HG03575 (cell line): ENCODE measurements at regions not wholly inside any gene's neighbourhood (a gene's known extent, or its start where the extent isn't known, plus 50 kb on each side); places are given as distances from the start of the nearest gene placed in this dataset.

Source experiments
- ATAC-seq: cut with Tn5 transposase; IDR thresholded peaks from one replicate; pipeline ENCODE4 v1.9.1; 2021; ENCODE audit not compliant: unreplicated experiment, insufficient number of reproducible peaks, low FRiP score; ENCODE audit errors: extremely low read depth

DNA sequence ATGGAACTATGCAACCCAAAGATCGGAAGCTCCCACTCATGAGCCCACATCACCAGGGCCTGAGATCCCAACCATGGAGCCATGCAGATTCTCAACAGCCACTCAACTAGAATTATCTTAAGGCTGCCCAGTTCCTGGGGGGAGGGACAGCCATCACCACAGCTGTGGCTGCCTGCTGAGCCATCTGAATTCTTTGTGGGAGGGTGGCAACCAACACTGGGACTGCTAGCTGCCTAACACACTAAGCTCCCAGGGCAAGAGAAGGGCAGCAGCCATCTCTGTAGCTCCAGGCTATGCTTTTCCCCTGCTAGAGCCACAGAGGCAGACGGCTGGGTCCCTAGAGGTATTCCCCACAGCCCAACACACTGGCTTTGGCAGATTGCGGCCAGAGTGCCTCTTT, 251.3 kb upstream of the GRAMD2B start:
- ATAC-seq: no peak

DNA sequence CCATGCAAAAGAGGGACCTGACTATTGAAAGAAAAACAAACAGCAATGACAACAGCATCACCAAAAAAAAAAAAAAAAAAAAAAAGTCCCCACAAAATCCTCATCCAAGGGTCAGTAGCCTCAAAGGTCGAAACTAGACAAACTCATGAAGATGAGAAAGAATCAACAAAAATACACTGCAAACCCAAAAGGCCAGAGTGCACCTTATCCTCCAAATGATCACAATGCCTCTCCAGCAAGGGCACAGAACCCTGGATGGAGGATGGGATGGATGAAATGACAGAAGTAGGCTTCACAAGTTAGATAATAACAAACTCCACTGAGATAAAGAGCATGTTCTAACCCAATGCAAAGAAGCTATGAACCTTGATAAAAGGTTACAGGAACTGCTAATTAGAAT, 250.4 kb upstream of the GRAMD2B start:
- ATAC-seq: no peak

DNA sequence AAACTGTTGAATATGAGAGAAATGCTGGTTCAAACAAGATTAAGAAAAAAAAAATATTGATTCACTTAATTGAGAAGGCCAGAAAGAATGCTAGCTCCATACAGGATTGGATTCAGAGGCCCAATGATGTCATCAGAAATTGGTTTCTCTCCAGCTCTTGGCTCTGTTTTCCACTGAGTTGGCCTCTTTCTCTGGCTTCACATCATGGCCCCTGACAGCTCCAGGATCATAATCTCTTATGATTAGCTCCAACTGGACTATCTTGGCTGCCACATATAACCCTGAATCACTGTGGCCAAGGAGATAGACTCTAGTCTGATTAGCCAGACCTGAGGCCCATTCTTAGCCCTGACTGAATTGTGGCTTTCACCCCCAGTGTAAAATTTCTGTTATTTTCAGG, 244.7 kb upstream of the GRAMD2B start:
- no peak for ATAC-seq

DNA sequence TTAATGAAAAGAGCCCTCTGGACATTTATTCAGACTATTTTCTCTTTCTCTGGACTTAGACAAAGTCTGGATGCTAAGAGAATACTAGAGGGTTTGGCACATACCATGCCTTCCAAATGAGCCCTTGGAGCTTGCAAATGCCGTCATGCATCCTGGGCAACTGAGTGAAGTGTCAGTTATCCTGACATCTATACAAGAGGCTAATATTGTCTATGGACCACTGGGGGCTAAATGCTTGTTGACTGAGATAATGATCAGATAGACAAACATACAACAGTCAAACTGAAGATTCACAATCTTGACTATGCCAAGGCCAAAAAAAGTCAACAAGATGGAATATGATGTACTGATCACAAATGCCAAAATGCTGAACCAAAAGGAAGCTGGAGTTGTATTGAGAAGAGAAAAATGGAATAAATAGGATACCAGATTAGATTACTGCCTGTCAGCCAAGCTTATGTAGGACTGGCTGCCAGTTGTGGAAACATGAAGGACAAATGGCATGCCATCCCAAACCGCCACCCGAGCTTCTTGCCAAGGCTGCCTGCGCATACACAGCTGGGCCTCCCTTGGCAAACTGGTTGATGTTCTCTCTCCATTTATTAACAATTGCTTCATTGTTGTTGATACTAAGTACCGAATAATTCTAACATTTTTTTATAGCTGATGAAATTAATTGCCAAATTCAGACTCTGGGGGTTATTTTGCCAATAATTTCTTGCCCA, 240.1 kb upstream of the GRAMD2B start:
- no peak for ATAC-seq

DNA sequence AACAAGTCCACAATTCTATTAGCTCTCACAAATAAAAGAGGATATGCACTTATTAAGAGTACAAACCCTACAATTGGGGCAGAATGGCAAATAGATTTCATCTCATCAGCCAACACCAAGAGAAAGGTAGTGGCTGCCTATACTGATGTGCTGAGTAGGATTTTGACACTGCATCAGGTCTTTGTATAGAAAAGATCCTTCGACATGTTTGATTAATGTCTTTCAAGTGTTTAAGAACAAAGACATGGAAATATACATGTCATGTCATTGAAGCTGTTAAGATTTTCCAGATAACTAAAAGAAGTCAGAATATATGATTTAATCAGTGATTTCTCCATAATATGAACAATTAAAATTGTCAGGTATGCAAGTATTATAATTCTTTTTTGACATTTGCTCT, 238.7 kb upstream of the GRAMD2B start:
- no peak for ATAC-seq

DNA sequence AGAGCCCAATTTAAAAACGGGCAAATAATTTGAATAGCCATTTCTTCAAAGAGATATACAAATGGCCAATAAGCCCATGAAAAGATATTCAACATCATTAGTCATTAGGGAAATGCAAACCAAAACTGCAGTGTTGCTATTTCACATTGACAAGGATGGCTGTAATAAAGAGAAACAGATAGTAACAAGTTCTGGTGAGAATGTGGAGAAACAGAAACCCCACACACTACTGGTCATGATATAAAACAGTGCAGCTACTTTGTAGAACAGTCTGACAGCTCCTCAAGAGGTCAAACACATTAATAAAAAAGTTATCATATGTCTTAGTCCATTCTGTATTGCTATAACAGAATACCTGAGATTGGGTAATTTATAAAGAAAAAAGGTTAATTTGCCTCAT, 237.0 kb upstream of the GRAMD2B start:
- ATAC-seq: no peak

DNA sequence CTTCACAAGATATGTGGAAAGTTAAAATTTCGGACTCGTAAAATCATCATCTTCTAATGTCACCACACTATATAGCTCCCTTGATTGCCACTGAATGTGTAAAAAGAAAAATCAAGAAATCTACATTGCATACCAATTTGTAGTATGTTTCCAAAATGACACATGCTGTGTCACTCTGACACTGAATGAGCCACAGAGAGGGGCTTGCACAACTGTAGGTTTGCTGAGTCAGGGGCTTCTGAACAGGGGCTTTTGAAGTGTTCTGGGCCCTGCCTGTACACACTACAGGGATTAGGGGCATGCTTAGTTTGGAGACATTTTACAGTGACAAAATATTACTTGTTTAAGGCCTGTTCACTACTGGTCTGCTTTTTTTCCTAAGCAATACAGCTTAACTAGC, 234.4 kb upstream of the GRAMD2B start:
- no peak for ATAC-seq

DNA sequence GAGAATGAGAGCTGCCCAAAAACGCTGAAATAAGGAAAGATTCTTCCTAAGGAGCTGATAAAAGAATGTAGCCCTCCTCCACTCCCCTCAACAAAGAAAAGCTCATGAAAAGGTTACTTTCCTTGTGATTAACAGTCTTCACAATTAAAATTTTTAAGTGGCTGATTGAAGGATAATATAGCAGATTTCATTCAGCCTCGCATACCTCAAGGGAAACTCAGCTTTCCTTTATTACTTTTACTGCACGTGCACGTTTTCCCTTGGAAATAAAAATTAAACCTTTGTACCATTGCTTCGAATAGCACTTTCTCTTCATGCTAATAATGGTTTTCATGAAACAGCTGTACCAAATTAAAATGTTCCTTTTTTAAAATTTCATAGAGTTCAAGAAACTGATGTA, 234.0 kb upstream of the GRAMD2B start:
- no peak for ATAC-seq

DNA sequence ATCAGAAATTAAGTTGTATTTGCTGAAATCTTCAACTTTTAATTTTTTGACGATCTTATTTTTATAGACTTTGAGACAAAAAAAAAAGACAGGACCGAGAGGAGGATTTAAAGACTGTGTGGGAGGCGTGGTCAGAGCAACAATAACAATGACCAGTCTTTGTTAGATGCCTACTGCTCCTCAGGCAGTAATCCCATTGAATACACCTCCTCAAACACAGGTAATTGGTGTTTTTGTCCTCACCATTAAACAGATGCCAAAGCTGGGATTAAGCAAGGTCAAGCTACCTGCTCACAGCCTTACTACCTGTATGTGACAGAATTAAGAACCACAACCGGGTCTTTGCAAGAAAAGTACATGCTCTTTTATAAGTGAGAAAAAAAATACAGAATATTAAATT, 233.3 kb upstream of the GRAMD2B start:
- ATAC-seq: no peak

DNA sequence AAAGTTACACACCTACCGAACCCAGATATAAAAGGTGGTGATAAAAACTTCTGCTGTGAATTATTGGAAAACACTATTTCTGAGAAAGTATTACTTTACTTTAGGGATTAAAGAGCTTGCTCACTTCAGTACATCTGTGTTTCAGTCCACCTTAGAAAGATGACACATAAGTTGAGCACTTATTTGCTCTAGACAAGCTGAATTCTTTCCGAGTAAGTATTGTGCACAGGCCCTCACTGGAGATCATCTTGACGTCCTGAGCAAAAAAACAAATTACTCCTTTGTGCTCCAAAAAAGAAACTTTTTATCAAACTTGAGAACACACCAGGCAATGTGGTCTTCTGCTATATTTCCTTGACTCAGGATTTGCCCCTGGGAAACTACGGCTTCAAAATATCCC, 231.0 kb upstream of the GRAMD2B start:
- no peak for ATAC-seq

DNA sequence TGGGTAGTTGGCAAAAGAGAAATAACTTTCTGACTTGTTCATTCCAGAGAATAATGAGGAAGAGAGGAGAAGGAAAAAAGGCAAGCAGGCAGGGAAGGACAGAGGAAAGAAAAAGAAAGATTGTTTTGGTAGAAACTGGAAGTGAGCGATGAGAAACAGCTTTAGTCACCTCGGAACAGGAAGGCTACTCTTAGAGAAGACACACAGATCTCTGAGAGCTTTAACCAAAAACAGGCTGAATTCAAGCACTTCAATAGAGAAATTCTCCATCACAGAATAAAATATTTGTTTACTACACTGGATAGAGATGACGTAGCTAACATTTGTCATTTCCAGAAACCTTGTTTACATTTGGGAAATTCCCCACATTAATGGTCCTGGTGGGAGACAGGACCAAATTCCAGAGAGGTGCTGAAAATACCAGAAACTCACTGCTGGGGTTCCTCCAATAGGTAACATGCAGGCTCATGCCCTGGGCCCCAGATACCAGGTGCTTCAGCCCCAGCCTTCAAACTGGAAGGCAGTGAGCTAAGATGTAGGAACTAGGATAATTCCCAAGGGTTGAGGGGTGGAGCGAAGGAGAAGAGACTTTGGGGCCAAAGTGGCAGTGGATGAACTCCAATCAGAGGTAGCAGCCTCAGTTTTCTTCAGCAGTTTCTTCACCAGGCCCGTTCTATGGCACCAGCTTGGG, 227.7 kb upstream of the GRAMD2B start:
- ATAC-seq: no peak

DNA sequence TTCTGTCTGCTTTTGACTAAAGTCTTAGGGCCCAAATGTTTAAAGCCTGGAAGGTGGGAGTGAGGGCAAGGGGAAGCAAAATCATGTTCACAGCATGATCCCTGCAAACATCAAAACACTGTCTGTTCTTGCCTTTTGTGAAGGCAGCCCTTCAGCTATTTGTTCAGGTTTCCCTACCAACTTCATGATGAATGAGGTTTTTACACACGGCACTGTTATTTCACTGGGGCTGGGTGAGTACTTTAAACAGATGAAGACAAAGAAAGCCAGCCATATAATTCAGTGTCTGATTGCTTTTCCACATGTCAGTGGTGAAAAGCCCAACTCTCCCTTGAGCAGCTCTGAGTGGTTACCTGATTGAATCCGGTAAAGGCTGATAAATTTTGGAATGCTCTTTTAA, 224.7 kb upstream of the GRAMD2B start:
- no peak for ATAC-seq

DNA sequence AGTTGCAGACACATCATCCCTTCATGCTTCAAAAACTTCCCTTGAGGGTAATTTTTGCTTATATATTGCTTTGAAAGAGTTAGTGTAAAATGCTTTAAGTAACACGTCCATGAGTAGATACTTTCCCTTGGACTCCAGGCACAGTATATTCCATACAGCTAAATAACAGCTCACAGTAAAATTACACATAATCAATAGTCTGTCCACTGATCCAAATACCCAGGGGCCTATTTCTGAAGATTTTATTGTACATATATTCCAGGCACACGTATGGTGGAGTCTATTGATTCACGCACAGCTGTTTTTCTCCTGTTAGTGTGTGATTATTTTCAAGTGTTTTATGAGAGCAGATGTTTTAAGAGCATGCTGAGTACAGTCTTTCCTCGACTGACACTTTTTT, 223.7 kb upstream of the GRAMD2B start:
- no peak for ATAC-seq

DNA sequence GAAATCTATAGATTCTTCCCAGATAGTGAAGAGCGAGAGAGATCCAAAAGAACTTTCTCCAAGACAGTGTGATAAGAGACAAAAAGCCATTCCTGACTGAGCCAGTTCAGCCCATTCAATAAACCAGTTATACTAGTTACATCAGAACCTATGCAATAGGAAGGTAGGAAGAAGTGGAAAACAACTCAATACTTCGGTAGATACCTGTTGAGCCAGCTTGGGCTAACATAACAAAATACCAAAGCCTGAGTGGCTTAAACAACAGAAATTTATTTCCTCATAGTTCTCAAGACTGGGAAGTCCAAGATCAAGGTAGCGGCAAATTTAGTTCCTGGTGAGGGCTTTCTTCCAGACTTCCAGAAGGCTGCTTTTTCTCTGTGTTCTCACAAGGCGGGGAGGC, 214.5 kb upstream of the GRAMD2B start:
- ATAC-seq: no peak

DNA sequence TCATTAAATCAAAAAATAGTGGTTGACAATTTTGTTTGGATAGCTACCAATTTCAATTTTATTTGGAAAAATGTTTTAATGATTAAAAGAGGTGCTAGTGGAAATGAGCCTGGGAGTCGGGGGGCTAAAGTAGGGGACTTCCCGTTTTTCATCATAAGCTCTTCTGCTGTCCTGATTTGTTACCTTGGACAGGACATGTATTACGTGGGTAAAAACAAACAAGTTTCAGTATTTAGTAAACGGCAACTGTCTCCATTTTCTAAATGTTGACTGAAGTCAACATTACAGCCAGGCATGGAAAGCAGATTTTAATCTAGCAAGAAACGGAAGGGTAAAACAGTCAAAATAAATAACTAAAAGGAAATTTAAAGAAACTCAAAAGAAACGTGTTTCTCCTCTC, 212.3 kb upstream of the GRAMD2B start:
- no peak for ATAC-seq

DNA sequence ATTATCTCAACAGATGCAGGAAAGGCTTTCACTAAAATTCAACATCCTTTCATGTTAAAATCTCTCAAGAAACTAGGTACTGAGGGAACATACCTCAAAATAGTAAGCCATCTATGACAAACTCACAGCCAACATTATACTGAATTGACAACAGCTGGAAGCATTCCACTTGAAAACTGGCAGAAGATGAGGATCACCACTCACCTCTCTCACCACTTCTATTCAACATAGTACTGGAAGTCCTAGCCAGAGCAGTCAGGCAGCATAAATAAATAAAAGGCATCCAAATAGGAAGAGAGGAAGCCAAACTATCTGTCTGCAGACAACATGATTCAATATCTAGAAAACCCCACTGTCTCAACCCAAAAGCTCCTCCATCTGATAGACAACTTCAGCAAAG, 203.6 kb upstream of the GRAMD2B start:
- no peak for ATAC-seq

DNA sequence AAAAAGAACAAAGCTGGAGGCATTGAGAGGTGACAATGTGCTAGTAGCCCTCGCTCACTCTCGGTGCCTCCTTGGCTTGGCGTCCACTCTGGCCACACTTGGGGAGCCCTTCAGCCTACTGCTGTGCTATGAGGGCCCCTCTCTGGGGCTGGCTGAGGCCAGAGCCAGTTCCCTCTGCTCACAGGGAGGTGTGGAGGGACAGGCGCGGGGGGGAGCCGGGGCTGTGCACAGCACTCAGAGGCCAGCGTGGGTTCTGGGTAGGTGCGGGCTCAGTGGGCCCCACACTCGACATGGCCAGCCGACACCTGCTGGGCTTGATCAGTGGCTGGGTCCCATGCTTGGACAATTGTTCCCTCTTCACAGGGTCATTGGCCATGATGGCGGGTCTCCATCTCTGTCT, 202.5 kb upstream of the GRAMD2B start:
- ATAC-seq: no peak

DNA sequence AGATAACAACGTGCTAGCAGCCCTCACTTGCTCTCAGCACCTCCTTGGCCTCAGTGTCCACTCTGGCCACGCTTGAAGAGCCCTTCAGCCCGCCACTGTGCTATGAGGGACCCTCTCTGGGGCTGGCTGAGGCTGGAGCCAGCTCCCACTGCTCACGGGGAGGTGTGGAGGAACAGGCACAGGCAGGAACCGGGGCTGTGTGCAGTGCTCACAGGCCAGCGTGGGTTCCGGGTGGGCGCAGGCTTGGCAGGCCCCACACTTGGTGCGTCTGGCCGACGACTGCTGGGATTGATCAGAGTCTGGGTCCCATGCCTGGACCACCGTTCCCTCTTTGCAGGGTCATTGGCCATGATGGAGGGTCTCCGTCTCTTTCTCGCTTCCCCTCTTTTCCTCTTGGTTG, 194.3 kb upstream of the GRAMD2B start:
- no peak for ATAC-seq

DNA sequence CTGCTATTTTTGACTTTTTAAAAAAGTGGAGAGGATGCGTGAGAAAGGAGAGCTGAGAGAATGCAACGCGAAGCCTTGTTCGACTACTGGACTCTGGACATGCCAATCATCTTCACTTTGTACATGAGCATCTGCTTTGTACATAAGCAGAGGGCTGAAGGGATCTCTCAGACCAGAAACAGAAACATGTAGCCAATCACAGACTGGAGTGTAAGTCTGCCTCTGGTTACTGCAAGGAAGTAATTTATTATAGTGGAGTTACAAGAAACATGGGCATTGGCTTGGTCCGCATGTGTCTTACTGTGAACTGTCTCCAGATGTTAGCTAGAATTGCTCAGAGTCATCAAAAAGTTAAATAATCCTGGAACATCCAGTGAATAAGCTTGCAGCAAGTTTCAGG, 190.0 kb upstream of the GRAMD2B start:
- ATAC-seq: no peak

DNA sequence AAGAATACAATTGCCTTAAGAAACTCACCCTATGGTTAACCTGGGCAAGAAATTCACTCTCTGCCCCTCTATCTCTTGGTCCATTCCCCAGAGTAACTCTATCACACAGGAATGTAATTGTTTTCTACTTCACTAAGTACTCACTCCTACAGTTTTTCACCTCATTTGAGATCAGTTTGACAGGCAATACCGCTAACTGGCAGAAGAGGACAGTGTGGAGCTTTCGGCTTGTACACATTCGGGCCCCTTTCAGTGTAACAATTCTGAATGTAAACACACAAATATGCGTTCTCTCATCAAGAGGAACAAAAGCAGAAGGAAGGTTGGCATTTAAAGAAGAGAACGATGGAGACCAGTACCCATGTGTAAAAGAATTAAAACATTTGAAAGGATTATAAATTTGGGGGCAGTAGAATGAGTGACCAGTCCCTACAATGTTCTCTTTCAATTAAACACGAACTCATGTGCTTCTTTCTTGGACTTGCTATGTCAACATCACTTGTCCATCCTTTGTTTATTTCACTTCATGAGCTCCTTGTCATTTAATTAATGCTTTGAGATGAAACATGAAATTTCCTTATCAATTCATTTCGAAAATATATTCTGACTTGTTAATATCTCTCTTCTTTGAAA, 188.5 kb upstream of the GRAMD2B start:
- no peak for ATAC-seq
